ENCODE measurements at regions not wholly inside any gene's neighbourhood (a gene's known extent, or its start where the extent isn't known, plus 50 kb on each side); places are given as distances from the start of the nearest gene placed in this dataset.

DNA sequence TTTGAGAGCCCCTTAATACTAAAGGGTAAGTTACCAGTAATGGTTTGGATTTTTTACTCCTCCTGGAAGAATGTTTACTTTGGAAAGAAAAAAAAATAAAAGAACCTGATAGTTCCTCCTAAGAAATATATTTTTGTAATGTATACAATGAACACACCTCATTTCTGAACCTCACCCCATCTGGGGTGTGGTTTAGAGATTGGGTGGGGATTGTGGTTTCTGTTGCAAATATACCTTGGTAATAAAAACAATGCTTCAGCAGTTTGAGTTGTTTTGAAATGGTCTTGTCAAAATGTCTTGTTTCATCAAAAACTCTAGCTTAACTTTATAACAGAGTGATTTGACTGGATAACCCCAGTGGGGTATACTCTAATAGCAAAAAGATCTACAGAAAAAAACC is 448.9 kb upstream of the MEIS1 start:
- TF ChIP-seq POLR2A (IDR thresholded peaks at IDR 0.05): no peak
- TF ChIP-seq, protein P1, sequence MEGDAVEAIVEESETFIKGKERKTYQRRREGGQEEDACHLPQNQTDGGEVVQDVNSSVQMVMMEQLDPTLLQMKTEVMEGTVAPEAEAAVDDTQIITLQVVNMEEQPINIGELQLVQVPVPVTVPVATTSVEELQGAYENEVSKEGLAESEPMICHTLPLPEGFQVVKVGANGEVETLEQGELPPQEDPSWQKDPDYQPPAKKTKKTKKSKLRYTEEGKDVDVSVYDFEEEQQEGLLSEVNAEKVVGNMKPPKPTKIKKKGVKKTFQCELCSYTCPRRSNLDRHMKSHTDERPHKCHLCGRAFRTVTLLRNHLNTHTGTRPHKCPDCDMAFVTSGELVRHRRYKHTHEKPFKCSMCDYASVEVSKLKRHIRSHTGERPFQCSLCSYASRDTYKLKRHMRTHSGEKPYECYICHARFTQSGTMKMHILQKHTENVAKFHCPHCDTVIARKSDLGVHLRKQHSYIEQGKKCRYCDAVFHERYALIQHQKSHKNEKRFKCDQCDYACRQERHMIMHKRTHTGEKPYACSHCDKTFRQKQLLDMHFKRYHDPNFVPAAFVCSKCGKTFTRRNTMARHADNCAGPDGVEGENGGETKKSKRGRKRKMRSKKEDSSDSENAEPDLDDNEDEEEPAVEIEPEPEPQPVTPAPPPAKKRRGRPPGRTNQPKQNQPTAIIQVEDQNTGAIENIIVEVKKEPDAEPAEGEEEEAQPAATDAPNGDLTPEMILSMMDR (IDR thresholded peaks at IDR 0.05): no peak
